ENCODE measurements at regions not wholly inside any gene's neighbourhood (a gene's known extent, or its start where the extent isn't known, plus 50 kb on each side); places are given as distances from the start of the nearest gene placed in this dataset.
"Not testable (repeated sequence)": the region's sequence is repeated elsewhere in the genome, so short reads cannot be mapped to it uniquely, and the experiment has no call there.

GRCh38 chr15:87463956-87464355, 792.6 kb downstream of the NTRK3 start:
- H3K4me3 ChIP-seq (ENCODE audit: low read length); H3K9me3 ChIP-seq (ENCODE audit: control insufficient read depth, low read length); H3K36me3 ChIP-seq (ENCODE audit: control insufficient read depth, insufficient read depth, low read length, severe bottlenecking); DNase-seq (ENCODE audit: low read depth); H3K4me1 ChIP-seq (ENCODE audit: control insufficient read depth, insufficient read depth, low read length); H3K27me3 ChIP-seq (replicated peaks; ENCODE audit: control insufficient read depth, insufficient read depth, low read length); H3K9ac ChIP-seq (ENCODE audit: low read length): not testable (repeated sequence)

- H3K9ac ChIP-seq (ENCODE audit: low read length) = no peak overlapping the region
- H3K4me1 ChIP-seq (ENCODE audit: control insufficient read depth, insufficient read depth, low read length) = no peaks in the 10 kb centered on the region
- no peak for DNase-seq (ENCODE audit: low read depth)
- no peaks in the 10 kb centered on the region for H3K36me3 ChIP-seq (ENCODE audit: control insufficient read depth, insufficient read depth, low read length, severe bottlenecking)
- H3K4me3 ChIP-seq (ENCODE audit: low read length) = no peak overlapping the region
- H3K27me3 ChIP-seq (replicated peaks; ENCODE audit: control insufficient read depth, insufficient read depth, low read length) = no peaks in the 10 kb centered on the region
- H3K9me3 ChIP-seq (ENCODE audit: control insufficient read depth, low read length) = no peaks in the 10 kb centered on the region
Observed at GRCh38 chr15:87461631-87462030, 794.9 kb downstream of the NTRK3 start.

DNA sequence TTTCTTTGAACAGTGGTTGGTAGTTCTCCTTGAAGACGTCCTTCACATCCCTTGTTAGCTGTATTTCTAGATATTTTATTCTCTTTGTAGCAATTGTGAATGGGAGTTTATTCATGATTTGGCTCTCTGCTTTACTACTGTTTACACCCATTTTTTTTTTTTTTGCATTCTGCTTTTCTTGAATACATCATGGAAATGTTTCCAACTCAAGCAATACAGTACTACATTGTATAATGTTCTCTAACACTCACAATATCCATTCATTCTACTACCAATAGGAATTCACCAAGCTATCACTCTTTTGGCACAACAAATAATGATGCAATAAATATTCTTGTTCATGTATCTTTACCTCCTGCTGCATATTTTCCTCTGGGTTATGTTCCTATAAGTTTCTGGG, 801.7 kb downstream of the NTRK3 start:
- Histone ChIP-seq H3K9me3 (ENCODE audit: control insufficient read depth, low read length) (no peaks in the 10 kb centered on the region), H3K9ac (ENCODE audit: low read length) (no peak overlapping the region)

GRCh38 chr15:87450314-87450713, 806.2 kb downstream of the NTRK3 start:
- no peaks in the 10 kb centered on the region for H3K36me3 ChIP-seq (ENCODE audit: control insufficient read depth, insufficient read depth, low read length, severe bottlenecking)
- H3K9me3 ChIP-seq (ENCODE audit: control insufficient read depth, low read length) = no peaks in the 10 kb centered on the region
- no peak overlapping the region for H3K9ac ChIP-seq (ENCODE audit: low read length)
- H3K27me3 ChIP-seq (replicated peaks; ENCODE audit: control insufficient read depth, insufficient read depth, low read length) = no peaks in the 10 kb centered on the region
- H3K4me3 ChIP-seq (ENCODE audit: low read length) = no peak overlapping the region
- H3K4me1 ChIP-seq (ENCODE audit: control insufficient read depth, insufficient read depth, low read length) = no peaks in the 10 kb centered on the region
- no peak for DNase-seq (ENCODE audit: low read depth)

More for the DNA sequence above, 801.7 kb downstream of the NTRK3 start:
- Histone ChIP-seq H3K36me3 (ENCODE audit: control insufficient read depth, insufficient read depth, low read length, severe bottlenecking) (no peaks in the 10 kb centered on the region), H3K4me1 (ENCODE audit: control insufficient read depth, insufficient read depth, low read length) (no peaks in the 10 kb centered on the region), H3K4me3 (ENCODE audit: low read length) (no peak overlapping the region), H3K27me3 (replicated peaks; ENCODE audit: control insufficient read depth, insufficient read depth, low read length) (no peaks in the 10 kb centered on the region)
- DNase-seq (ENCODE audit: low read depth) = no peak

DNA sequence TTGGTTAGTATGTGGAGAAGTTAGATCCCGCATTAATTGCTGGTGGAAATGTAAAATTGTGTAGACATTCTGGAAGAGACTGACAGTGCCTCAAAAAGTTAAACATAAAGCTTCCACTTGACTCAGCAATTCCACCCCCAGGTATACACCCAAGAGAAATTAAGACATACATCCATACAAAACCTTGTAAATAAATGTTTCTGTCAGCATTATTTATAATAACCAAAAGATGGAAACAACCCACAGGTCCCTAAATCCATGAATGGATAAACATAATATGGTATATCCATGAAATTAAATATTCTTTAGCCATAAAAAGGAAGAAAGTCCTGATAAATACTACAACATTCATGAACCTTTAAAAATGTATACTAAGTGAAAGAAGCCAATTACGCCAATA, 817.4 kb downstream of the NTRK3 start:
- Histone ChIP-seq H3K4me1 (ENCODE audit: control insufficient read depth, insufficient read depth, low read length) (no peaks in the 10 kb centered on the region), H3K36me3 (ENCODE audit: control insufficient read depth, insufficient read depth, low read length, severe bottlenecking) (no peaks in the 10 kb centered on the region), H3K9me3 (ENCODE audit: control insufficient read depth, low read length) (peaks cover 6% of the 10 kb centered on the region), H3K4me3 (ENCODE audit: low read length) (no peak overlapping the region), H3K9ac (ENCODE audit: low read length) (no peak overlapping the region), H3K27me3 (replicated peaks; ENCODE audit: control insufficient read depth, insufficient read depth, low read length) (no peaks in the 10 kb centered on the region)
- DNase-seq (ENCODE audit: low read depth) = no peak

DNA sequence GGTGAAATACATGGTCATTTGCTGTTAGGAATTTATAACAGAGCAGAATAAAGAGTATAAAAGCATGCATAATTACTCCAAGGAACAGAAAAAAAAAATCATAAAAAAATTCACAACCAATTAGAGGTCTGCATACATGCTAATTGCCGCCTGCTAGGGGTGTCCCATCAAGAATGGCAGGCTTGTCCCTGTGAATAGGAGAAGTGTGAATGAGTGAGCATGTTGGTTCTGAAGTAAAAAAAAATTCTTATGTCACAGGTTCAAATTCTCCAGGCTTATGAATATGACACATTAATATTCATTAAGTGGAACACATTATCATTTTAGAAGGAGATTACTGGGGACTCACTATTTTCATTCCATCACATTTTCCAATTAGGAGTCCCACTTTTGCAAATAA, 822.7 kb downstream of the NTRK3 start:
- DNase-seq (ENCODE audit: low read depth) = no peak
- Histone ChIP-seq H3K4me3 (ENCODE audit: low read length) (no peak overlapping the region), H3K9me3 (ENCODE audit: control insufficient read depth, low read length) (peaks cover 6% of the 10 kb centered on the region), H3K27me3 (replicated peaks; ENCODE audit: control insufficient read depth, insufficient read depth, low read length) (no peaks in the 10 kb centered on the region), H3K36me3 (ENCODE audit: control insufficient read depth, insufficient read depth, low read length, severe bottlenecking) (no peaks in the 10 kb centered on the region), H3K4me1 (ENCODE audit: control insufficient read depth, insufficient read depth, low read length) (no peaks in the 10 kb centered on the region), H3K9ac (ENCODE audit: low read length) (no peak overlapping the region)

DNA sequence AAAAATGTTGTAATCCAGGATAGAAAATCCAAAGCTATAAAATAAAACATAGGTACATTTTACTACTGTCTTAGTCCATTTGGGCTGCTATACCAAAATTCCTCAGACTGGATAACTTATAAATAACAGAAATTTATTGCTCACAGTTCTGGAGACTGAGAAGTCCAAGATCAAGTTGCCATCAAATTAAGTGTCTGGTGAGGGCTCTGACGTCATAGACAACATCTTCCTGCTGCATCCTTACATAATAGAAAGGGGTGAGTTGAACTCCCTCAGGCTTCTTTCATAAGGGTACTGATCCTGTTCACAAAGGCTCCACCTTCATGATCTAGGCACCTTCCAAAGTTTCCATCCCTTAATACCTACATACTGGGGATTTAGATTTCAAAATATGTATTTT, 826.8 kb downstream of the NTRK3 start:
- Histone ChIP-seq H3K36me3 (ENCODE audit: control insufficient read depth, insufficient read depth, low read length, severe bottlenecking) (no peaks in the 10 kb centered on the region), H3K9me3 (ENCODE audit: control insufficient read depth, low read length) (no peaks in the 10 kb centered on the region), H3K9ac (ENCODE audit: low read length) (no peak overlapping the region), H3K4me3 (ENCODE audit: low read length) (no peak overlapping the region), H3K4me1 (ENCODE audit: control insufficient read depth, insufficient read depth, low read length) (no peaks in the 10 kb centered on the region), H3K27me3 (replicated peaks; ENCODE audit: control insufficient read depth, insufficient read depth, low read length) (no peaks in the 10 kb centered on the region)
- no peak for DNase-seq (ENCODE audit: low read depth)

- Histone ChIP-seq H3K9ac (ENCODE audit: low read length) (no peak overlapping the region), H3K9me3 (ENCODE audit: control insufficient read depth, low read length) (no peaks in the 10 kb centered on the region), H3K36me3 (ENCODE audit: control insufficient read depth, insufficient read depth, low read length, severe bottlenecking) (no peaks in the 10 kb centered on the region), H3K4me1 (ENCODE audit: control insufficient read depth, insufficient read depth, low read length) (no peaks in the 10 kb centered on the region), H3K4me3 (ENCODE audit: low read length) (no peak overlapping the region), H3K27me3 (replicated peaks; ENCODE audit: control insufficient read depth, insufficient read depth, low read length) (no peaks in the 10 kb centered on the region)
- DNase-seq (ENCODE audit: low read depth) = no peak
Observed at GRCh38 chr15:87420017-87420416, 836.5 kb downstream of the NTRK3 start.

- no peak for DNase-seq (ENCODE audit: low read depth)
- no peaks in the 10 kb centered on the region for H3K27me3 ChIP-seq (replicated peaks; ENCODE audit: control insufficient read depth, insufficient read depth, low read length)
- no peak overlapping the region for H3K9ac ChIP-seq (ENCODE audit: low read length)
- no peaks in the 10 kb centered on the region for H3K4me1 ChIP-seq (ENCODE audit: control insufficient read depth, insufficient read depth, low read length)
- no peaks in the 10 kb centered on the region for H3K9me3 ChIP-seq (ENCODE audit: control insufficient read depth, low read length)
- no peaks in the 10 kb centered on the region for H3K36me3 ChIP-seq (ENCODE audit: control insufficient read depth, insufficient read depth, low read length, severe bottlenecking)
- no peak overlapping the region for H3K4me3 ChIP-seq (ENCODE audit: low read length)
Observed at GRCh38 chr15:87419344-87419743, 837.2 kb downstream of the NTRK3 start.

DNA sequence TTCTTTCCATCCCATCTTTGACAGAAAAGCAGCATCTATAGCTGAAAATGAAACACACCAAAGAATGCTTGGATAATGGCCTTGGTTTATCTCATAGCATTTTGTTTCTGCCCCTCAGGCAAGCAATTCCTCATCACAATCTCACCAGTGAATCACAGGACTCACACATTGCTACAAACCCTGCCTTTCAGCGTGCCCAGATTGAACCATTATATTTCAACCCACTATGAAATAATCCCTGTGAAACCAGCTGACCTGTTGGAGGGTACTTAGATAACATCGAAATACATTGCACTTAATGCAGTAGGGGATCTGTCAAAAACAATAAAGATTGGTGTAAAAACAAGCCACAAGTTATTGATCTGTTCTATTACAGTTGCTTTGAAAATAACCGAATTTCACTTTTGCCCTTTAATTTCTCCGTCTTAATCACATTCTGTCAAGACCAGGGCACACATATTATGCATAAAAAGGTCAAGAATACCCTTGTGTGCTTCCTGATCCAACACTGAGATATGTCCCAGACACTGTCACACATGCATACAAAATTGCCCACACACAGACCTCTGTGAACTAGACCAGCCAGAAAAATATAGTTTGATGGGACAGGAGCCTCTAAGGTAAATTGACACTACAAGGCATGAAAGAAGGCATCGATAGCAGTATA, 839.8 kb downstream of the NTRK3 start:
- Histone ChIP-seq H3K9me3 (ENCODE audit: control insufficient read depth, low read length) (no peaks in the 10 kb centered on the region), H3K27me3 (replicated peaks; ENCODE audit: control insufficient read depth, insufficient read depth, low read length) (no peaks in the 10 kb centered on the region), H3K4me1 (ENCODE audit: control insufficient read depth, insufficient read depth, low read length) (no peaks in the 10 kb centered on the region)

GRCh38 chr15:87408902-87409301, 847.6 kb downstream of the NTRK3 start:
- no peak for DNase-seq (ENCODE audit: low read depth)
- H3K9me3 ChIP-seq (ENCODE audit: control insufficient read depth, low read length) = no peaks in the 10 kb centered on the region
- no peak overlapping the region for H3K9ac ChIP-seq (ENCODE audit: low read length)
- no peaks in the 10 kb centered on the region for H3K36me3 ChIP-seq (ENCODE audit: control insufficient read depth, insufficient read depth, low read length, severe bottlenecking)
- peaks cover 4% of the 10 kb centered on the region for H3K27me3 ChIP-seq (replicated peaks; ENCODE audit: control insufficient read depth, insufficient read depth, low read length)
- no peaks in the 10 kb centered on the region for H3K4me1 ChIP-seq (ENCODE audit: control insufficient read depth, insufficient read depth, low read length)
- no peak overlapping the region for H3K4me3 ChIP-seq (ENCODE audit: low read length)

More for the DNA sequence above, 839.8 kb downstream of the NTRK3 start:
- H3K9ac ChIP-seq (ENCODE audit: low read length) = no peak overlapping the region
- no peak for DNase-seq (ENCODE audit: low read depth)
- H3K4me3 ChIP-seq (ENCODE audit: low read length) = no peak overlapping the region
- no peaks in the 10 kb centered on the region for H3K36me3 ChIP-seq (ENCODE audit: control insufficient read depth, insufficient read depth, low read length, severe bottlenecking)

DNA sequence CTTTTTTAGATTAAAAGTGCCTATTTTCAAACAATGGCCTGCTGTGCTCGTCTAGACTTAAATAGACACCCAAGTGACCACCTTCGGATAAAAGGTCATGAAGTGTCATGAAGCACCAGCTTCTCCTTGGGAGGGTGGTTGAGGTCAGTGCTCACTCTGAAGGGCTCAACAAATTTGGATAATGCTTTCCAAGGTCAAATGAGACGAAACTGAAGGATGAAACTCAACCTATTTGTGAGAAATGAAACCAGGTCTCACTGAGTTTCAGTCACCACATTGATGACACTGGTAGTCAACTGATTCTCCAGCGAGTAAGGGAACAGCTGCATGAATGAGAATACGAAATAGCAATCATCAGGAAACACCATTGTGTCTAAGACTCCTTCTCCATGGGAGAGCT, 852.6 kb downstream of the NTRK3 start:
- no peak for DNase-seq (ENCODE audit: low read depth)
- no peaks in the 10 kb centered on the region for H3K4me1 ChIP-seq (ENCODE audit: control insufficient read depth, insufficient read depth, low read length)
- H3K9me3 ChIP-seq (ENCODE audit: control insufficient read depth, low read length) = no peaks in the 10 kb centered on the region
- peaks cover 4% of the 10 kb centered on the region for H3K27me3 ChIP-seq (replicated peaks; ENCODE audit: control insufficient read depth, insufficient read depth, low read length)
- H3K4me3 ChIP-seq (ENCODE audit: low read length) = no peak overlapping the region
- no peaks in the 10 kb centered on the region for H3K36me3 ChIP-seq (ENCODE audit: control insufficient read depth, insufficient read depth, low read length, severe bottlenecking)
- H3K9ac ChIP-seq (ENCODE audit: low read length) = no peak overlapping the region

Data from adipocyte (in vitro differentiated cells).